Astrocyte of the spinal cord (primary cell): ENCODE measurements at regions not wholly inside any gene's neighbourhood (a gene's known extent, or its start where the extent isn't known, plus 50 kb on each side); places are given as distances from the start of the nearest gene placed in this dataset.
"Not testable (repeated sequence)": the region's sequence is repeated elsewhere in the genome, so short reads cannot be mapped to it uniquely, and the experiment has no call there.

Experiments
- DNase-seq: peaks from one replicate; pipeline ENCODE4 v3.0.0; 2011; ENCODE audit warnings: low read depth, low spot score
- H3K4me3 ChIP-seq: 2 replicates; pipeline ENCODE4 v1.5.1; 2011; ENCODE audit warnings: low read depth, mild to moderate bottlenecking, low read length, moderate library complexity
- CTCF ChIP-seq: IDR thresholded peaks from 2 replicates; pipeline ENCODE4 v1.5.1; 2012; ENCODE audit warnings: low read depth, mild to moderate bottlenecking, low read length, inconsistent platforms
- in situ Hi-C: cut with HindIII; loops from 2 replicates; pipeline ENCODE4 v1.10.0; 2017; ENCODE audit warnings: low sequenced_read_pairs

GRCh38 chr1:234956821-234957329, 171.8 kb downstream of the TOMM20 start:
- no peak for DNase-seq
- in situ Hi-C loops: loop anchor here (25.0 kb wide), 2 partner anchors 220 to 345 kb away; partner anchors contain the start of gene IRF2BP2
- TF ChIP-seq CTCF: no peak
- no peak overlapping the region for H3K4me3 ChIP-seq

- DNase-seq: peak; percentile 54
- in situ Hi-C loops: loop anchor here (25.0 kb wide), 2 partner anchors 218 to 343 kb away; partner anchors contain the start of gene IRF2BP2
- H3K4me3 ChIP-seq: no peak overlapping the region
- no peak for TF ChIP-seq CTCF
These were observed 173.4 kb downstream of the TOMM20 start for GRCh38 chr1:234955107-234955731.

GRCh38 chr1:234954613-234955012, 174.0 kb downstream of the TOMM20 start:
- H3K4me3 ChIP-seq: no peak overlapping the region
- in situ Hi-C loops: loop anchor here (25.0 kb wide), 2 partner anchors 217 to 342 kb away; partner anchors contain the start of gene IRF2BP2
- DNase-seq: no peak
- TF ChIP-seq CTCF: no peak

GRCh38 chr1:234953655-234954405, 174.8 kb downstream of the TOMM20 start:
- no peak for TF ChIP-seq CTCF
- H3K4me3 ChIP-seq: no peak overlapping the region
- DNase-seq: no peak
- in situ Hi-C loops: loop anchor here (25.0 kb wide), 2 partner anchors 217 to 342 kb away; partner anchors contain the start of gene IRF2BP2

DNA sequence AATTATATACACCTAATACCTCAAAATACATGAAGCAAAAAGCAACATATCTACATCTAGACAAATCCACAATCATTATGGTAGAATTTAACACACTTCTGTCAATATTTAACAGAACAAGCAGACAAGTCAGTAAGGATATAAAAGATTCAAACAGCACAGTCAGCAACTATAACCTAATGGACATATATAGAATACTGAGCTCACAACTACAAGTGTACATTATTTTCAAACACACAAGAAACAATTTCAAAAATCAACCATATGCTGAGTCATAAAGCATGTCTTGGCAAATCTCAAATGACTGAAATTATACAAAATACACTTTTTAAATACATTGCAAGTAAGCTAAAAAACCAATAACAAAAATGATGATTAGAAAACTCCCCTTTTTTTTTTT, 178.0 kb downstream of the TOMM20 start:
- no peak for TF ChIP-seq CTCF
- no peak for DNase-seq
- no peak overlapping the region for H3K4me3 ChIP-seq
- in situ Hi-C loops: loop anchor here (25.0 kb wide), 2 partner anchors 213 to 338 kb away; partner anchors contain the start of gene IRF2BP2

DNA sequence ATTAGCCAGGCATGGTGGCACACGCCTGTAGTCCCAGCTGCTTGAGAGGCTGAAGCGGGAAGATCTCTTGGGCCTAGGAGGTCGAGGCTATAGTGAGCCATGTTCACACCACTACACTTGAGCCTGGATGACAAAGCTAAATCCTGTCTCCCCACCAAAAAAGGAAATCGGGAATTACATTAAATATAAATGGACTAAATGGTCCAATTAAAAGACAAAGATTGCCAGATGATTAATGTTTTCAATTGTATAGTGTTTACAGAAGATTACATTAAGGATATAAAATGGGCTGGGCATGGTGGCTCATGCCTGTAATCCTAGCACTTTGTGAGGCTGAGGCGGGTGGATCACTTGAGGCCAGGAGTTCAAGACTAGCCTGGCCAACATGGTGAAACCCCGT, 179.1 kb downstream of the TOMM20 start:
- H3K4me3 ChIP-seq, in situ Hi-C loops, DNase-seq: not testable (repeated sequence)
